Activated B cell treated with CpG ODN at 0.5 μM for 24 hours (primary cell): ENCODE measurements at regions not wholly inside any gene's neighbourhood (a gene's known extent, or its start where the extent isn't known, plus 50 kb on each side); places are given as distances from the start of the nearest gene placed in this dataset.

Source experiments
- ATAC-seq: fragments of 200-7000 bp; cut with Tn5 transposase; one replicate; pipeline ENCODE4 v1.10.0; 2021; ENCODE audit warnings: low read depth, mild to moderate bottlenecking, moderate library complexity
- CTCF ChIA-PET: fragments of 350-600 bp; sonication (Branson Sonifier 250); formaldehyde crosslinking; loops from one replicate; lab custom pipeline; 2021; ENCODE audit warnings: antibody characterized with exemption; lab: Charles Lee
- POLR2A ChIA-PET: fragments of 350-600 bp; sonication (Branson Sonifier 250); formaldehyde crosslinking; loops from one replicate; lab custom pipeline; 2021; ENCODE audit warnings: antibody characterized with exemption; lab: Charles Lee
- DNase-seq: peaks from one replicate; pipeline ENCODE4 v3.0.0; 2022
- H3K27ac Mint-ChIP-seq: one replicate; pipeline ENCODE4 v1.8.0; 2020; ENCODE audit warnings: mixed read lengths
- H3K27me3 Mint-ChIP-seq: one replicate; pipeline ENCODE4 v1.8.0; 2021; ENCODE audit warnings: mixed read lengths
- H3K36me3 Mint-ChIP-seq: one replicate; pipeline ENCODE4 v1.8.0; 2021; ENCODE audit warnings: low read depth, mixed read lengths
- H3K4me1 Mint-ChIP-seq: one replicate; pipeline ENCODE4 v1.8.0; 2021; ENCODE audit warnings: mixed read lengths
- H3K4me3 Mint-ChIP-seq: one replicate; pipeline ENCODE4 v1.8.0; 2020; ENCODE audit warnings: mild to moderate bottlenecking, mixed read lengths
- H3K9me3 Mint-ChIP-seq: one replicate; pipeline ENCODE4 v1.8.0; 2020; ENCODE audit warnings: mixed read lengths
- CTCF ChIP-seq: fragments of 200-600 bp; IDR thresholded peaks from one replicate; pipeline ENCODE4 v1.8.0; 2022; ENCODE audit warnings: antibody characterized with exemption, mild to moderate bottlenecking
- intact Hi-C: fragments of 100-400 bp; cut with micrococcal nuclease; formaldehyde crosslinking; loops from one replicate; pipeline ENCODE4 v1.15.1; 2024

DNA sequence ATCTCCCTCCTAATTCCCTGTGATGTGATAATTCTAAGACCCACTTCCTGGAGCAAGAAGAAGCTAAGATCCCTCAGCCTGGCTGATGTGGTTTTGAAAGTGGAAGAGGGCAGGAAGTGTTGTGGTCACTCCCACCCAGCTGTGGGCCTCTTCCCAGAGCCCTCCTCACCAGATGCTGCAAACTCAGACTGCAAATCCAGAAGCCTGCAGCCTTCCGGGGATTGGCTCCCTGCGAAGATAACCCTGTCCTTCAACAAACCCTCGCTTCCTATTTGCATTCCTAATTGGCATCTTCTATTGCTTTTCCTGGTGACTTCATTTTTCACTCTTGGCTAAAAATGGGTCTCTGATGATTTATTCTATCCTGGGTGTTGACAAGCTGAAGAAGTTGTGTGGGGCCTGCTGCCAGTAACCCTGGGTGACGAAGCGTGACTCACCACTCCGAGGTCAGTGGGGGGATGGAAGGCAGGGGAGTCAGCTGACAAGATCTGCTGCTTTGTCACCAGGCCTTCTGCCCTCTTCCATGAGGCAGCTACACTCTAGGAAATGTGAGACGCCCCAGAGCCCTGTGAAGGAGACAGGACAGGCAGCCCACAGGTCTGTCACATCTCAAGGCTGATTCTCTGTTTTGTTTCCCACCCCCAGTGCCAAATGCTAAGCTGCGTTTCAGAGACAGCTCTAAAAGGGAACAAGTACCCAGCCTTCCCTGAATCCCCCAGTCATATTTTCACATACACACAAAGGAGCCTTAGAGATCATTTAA is 99.7 kb upstream of the LIPC start:
- no peak for TF ChIP-seq CTCF
- intact Hi-C loops, result no loop called here
- Mint-ChIP-seq H3K36me3 (no peaks in the 10 kb centered on the region), H3K9me3 (no peaks in the 10 kb centered on the region), H3K4me3 (no peak overlapping the region), H3K4me1 (peaks cover 12% of the 10 kb centered on the region), H3K27me3 (peaks cover 10% of the 10 kb centered on the region), H3K27ac (no peak overlapping the region)
- ATAC-seq, result peak; percentile 65
- DNase-seq, result no peak
- ChIA-PET CTCF (no interaction called here), POLR2A (no interaction called here)

- ChIA-PET POLR2A (no interaction called here), CTCF (no interaction called here)
- intact Hi-C loops, result no loop called here
- DNase-seq, result no peak
- Mint-ChIP-seq H3K27ac (no peak overlapping the region), H3K27me3 (peaks cover 8% of the 10 kb centered on the region), H3K4me3 (no peak overlapping the region), H3K36me3 (no peaks in the 10 kb centered on the region), H3K9me3 (no peaks in the 10 kb centered on the region), H3K4me1 (peaks cover 12% of the 10 kb centered on the region)
- TF ChIP-seq CTCF, result no peak
- no peak for ATAC-seq
These were observed 99.0 kb upstream of the LIPC start for GRCh38 chr15:58332676-58333400.

GRCh38 chr15:58334803-58335202 is 97.0 kb upstream of the LIPC start:
- peaks cover 8% of the 10 kb centered on the region for H3K27me3 Mint-ChIP-seq
- CTCF ChIA-PET, result no interaction called here
- H3K4me3 Mint-ChIP-seq, result no peak overlapping the region
- no peak overlapping the region for H3K27ac Mint-ChIP-seq
- intact Hi-C loops, result no loop called here
- H3K9me3 Mint-ChIP-seq, result no peaks in the 10 kb centered on the region
- POLR2A ChIA-PET, result no interaction called here
- no peak for TF ChIP-seq CTCF
- DNase-seq (no peak), ATAC-seq (no peak)
- H3K4me1 Mint-ChIP-seq, result peaks cover 12% of the 10 kb centered on the region
- H3K36me3 Mint-ChIP-seq, result no peaks in the 10 kb centered on the region

GRCh38 chr15:58336161-58336560 is 95.6 kb upstream of the LIPC start:
- H3K4me1 Mint-ChIP-seq, result peaks cover 12% of the 10 kb centered on the region
- DNase-seq (no peak), ATAC-seq (no peak)
- H3K36me3 Mint-ChIP-seq, result no peaks in the 10 kb centered on the region
- TF ChIP-seq CTCF, result no peak
- peaks cover 2% of the 10 kb centered on the region for H3K27me3 Mint-ChIP-seq
- CTCF ChIA-PET, result no interaction called here
- no peak overlapping the region for H3K4me3 Mint-ChIP-seq
- H3K9me3 Mint-ChIP-seq, result no peaks in the 10 kb centered on the region
- no peak overlapping the region for H3K27ac Mint-ChIP-seq
- intact Hi-C loops, result no loop called here
- POLR2A ChIA-PET, result no interaction called here

DNA sequence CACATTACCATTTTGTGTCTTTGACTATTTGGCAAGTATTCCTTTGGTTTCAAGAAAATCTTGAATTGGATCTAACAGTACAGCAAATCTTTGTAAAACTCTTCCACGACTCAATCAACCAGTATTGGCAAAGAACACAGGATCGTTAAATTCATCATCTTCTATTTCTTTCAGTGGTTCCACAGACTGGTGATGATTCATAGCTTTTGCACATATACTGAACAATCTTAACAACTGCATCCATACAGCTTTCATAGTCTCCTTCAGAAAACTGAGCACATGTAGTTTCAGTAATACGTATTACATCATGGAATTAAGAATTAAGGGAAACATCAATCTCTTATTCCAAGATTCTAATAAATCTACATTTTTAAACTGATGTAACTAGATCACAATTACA is 91.6 kb upstream of the LIPC start:
- CTCF ChIA-PET, result no interaction called here
- intact Hi-C loops, result no loop called here
- Mint-ChIP-seq H3K27ac (no peak overlapping the region), H3K9me3 (no peaks in the 10 kb centered on the region), H3K36me3 (no peaks in the 10 kb centered on the region), H3K4me3 (no peak overlapping the region), H3K27me3 (peaks cover 2% of the 10 kb centered on the region), H3K4me1 (no peaks in the 10 kb centered on the region)
- no peak for ATAC-seq
- POLR2A ChIA-PET, result no interaction called here
- DNase-seq, result no peak
- TF ChIP-seq CTCF, result no peak
